NCI-H1694 treated with DMSO at 0.1 percent for 48 hours (cell line): ENCODE measurements at regions not wholly inside any gene's neighbourhood (a gene's known extent, or its start where the extent isn't known, plus 50 kb on each side); places are given as distances from the start of the nearest gene placed in this dataset.
A peak's percentile ranks its signal among the peaks of the same experiment; 100 is the strongest.
"Not testable (repeated sequence)": the region's sequence is repeated elsewhere in the genome, so short reads cannot be mapped to it uniquely, and the experiment has no call there.

Experiments used
- DNase-seq: peaks from one replicate; lab custom pipeline; 2025; lab: John Stamatoyannopoulos, UW

DNA sequence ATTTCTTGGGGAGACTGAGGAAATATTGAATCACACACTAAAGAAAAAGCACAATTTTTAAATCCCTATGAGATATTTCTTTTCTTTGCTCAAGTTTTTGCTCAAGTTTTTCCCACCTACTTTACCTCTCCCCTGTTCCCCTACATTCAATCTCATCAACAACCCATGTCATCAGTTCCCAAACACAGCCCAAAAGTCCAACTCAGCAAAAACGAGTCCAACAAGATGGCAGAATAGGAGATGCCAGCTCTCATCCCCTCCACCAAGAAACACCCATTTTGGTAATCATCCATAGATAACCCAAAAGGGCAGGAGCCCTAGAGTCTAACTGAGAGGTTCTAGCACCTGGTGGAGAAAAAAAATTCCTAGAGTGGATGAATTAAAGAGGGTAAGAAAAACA lies 152.5 kb upstream of the GHITM start:
- no peak for DNase-seq

DNA sequence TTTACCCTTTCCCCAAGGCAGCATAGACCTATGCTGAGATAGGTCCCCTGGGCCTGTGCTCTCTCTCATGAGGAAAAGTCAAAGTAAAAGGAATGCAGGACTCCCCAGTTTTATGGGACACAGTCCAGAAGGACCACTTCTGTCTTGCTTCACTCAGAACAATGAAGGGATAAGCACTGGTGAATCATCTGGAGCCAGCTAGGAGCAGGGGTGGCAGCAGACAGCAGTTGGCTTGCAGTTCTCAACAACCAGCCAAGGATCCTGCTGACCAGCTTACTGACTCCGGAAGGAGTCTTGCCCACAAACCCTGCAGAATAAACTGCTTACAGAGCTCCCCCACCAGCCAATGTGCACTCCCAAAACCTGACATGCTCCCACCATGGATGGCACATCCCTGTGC lies 152.1 kb upstream of the GHITM start:
- DNase-seq, result no peak

DNA sequence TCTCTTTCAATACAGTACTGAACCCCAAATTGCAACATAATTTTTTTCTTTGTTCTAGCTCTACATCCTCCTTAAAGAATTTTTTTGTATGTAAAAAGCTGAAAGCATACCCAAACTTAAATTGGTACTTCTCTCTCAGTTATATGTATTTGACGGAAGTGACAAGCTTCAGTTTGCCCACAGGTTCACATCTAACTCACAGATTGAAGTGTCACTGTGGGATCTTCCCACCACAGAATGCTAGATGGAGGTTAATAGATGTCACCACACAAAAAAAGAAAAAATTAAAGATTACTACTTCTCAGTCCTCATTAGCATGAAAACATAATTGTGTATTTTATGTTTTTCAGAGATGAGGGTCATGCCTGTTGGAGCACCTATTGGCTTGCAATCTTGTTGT lies 150.9 kb upstream of the GHITM start:
- no peak for DNase-seq

DNA sequence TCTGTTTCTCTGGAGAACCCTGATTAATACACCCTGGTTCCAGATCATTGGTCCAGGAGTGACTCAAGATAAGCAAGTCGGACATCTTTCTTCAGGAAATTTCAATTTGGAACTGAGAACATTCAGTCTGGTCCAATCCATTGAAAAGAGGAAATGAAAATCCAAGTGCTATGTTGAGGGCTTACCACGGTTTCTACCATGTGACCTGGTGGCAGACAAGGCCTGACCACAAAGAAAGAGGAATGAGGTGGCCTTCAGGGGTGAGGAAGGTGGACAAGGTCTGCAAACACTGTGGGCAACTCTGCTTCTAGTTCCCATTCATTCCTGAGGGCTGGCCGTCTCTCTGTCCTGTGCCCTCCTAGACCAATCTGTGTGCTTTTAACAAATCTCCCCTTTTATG lies 149.2 kb upstream of the GHITM start:
- DNase-seq, result no peak

DNA sequence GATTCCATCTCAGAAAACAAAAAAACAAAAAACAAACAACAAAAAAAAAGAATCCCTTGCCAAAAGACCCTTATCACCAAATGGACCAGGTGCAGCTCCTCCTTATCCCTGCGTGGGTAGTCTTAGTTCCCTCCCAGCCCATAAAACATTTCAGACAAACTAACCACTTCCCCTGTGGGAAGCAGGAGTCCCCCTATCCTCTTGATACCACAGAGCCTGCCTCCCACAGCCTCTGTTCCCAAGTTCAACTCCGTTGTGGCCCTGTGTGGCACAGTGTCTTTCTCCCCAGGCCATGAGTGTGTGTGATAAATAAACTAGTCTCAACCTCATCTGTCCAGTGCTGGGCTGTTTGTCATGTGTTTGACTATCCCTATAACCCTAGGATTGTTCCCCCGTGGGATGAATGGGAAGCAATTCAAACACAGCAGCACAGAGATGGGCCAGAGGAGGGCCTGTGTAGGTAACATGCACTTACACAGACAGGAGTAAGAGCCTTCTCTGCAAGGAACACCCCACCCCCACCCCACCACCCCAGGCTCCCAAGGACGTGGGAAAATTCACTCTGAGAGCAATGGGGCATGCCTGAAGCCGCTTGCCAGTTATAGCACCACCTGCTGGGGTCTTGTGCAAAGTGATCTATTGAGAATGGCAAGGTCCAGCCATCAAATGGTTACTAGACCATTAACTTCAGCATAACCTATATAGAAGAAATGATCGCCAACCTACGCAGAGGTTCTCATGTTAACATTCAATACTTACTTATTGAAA lies 147.1 kb upstream of the GHITM start:
- peak; percentile 4 for DNase-seq

DNA sequence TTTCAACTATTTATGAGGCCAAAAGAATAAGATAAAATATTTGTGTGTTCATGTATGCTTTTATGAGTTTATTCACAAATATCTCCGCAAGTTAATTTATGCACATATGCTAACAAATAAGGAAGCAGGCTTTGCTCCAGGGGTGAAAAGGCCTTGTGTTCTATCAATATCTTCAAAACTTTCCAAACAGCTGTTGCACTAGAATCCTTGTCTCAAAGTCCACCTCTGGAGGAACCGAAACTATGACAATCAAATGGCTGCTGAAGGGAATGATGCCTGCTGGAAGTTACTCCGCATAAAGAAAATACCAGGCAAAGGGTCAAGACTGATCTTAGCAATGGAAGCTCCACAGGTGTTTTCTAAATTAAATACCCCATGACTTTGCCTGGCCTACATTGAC lies 145.0 kb upstream of the GHITM start:
- no peak for DNase-seq

DNA sequence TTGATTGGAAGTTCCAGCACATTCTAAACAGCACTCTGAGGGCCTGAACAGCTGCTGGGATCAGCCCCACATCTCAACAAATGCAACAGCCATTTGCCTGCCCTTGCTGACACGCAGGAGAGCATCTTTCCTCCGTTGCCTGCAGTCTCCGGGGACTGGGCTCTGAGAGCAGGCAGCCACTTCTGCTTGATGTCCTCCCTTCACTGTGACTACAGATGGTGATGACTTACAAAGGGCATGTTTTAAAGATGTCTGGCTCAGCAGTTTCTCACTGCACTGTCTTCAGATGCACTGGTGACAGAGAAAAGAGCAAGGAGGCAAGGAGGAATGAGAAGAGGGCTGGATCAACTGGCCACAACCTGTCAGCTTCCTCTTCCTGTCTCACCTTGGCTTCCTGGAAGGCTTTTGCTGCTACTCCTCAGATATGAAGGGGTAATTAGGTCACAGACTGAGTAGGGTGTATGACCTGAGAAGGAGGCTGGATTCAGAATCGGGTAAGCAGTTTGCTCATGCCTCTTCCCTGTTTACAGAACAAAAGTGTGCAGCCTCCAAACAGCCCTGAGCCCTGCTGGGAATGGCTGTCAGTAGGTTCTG lies 143.5 kb upstream of the GHITM start:
- no peak for DNase-seq

DNA sequence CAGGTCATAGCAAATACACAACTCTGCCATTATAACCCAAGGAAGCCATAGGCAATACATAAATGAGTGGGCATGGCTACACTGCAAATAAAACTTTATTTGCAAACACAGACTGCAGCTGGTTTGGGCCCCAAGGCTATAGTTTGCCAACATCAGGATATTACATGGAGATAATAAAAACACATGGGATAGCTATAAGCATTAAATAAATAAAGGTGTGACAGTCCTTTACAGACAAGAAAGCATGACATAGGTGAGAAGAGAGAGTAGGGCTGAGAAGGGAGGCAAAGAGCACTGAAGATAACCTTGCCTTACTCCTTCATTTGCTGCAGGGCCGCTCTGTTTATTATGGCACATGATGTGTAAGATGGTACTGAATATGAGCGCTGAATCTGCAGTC lies 135.1 kb upstream of the GHITM start:
- DNase-seq, result no peak

DNA sequence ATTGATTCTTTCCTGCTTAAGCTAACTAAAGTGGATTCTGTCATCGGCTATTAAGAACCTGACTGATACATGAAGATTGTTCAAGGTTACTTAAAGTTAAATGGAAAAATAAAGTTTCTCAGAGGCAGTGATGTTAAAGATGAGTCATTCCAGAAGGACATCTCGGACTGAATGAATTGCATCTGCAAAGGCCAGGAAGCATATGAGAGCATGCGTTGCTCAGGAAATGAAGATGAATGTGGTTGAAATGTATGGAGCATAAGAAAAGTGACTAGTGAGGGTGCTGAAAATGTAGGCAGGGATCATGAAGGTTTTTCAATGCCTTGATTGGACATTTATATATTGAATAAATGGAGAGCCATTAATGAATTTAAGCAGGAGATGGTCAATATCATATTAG lies 133.9 kb upstream of the GHITM start:
- DNase-seq, result no peak

DNA sequence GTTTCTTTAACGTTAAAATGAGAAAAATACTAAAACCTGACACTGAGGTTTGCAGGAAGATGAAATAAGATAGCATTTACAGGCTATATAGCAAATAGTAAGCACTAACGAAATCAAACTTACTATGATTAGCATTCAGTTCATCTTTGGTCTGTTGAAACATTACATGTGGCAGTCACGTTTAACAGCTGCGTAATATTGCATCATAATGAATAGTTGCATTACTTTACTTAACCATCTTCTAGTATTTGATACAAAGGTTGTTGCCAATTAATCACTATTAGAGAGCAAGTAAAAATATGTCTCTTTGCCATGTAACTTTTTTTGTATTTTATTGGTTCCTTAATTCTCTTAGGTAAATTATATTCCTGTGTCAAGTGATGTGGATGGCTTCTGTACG lies 131.8 kb upstream of the GHITM start:
- no peak for DNase-seq

DNA sequence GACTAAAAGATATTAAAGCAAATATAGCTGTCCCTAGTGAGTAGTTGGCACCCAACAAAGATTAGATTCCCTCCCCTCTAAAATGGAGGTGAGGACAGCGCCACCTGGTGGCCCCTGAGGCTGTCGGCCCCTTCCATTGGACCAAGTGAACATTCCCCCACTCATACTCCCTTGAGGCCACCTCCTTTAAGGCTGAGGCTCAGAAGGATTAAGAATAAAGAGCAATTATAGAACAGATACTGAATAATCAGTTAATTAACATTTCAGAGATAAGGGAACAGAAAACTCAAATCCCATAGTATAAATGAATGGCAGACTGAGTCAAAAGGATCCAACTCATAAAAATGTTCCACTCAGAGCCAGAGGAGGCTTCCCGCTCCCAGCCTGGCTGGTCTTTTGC lies 130.4 kb upstream of the GHITM start:
- no peak for DNase-seq

DNA sequence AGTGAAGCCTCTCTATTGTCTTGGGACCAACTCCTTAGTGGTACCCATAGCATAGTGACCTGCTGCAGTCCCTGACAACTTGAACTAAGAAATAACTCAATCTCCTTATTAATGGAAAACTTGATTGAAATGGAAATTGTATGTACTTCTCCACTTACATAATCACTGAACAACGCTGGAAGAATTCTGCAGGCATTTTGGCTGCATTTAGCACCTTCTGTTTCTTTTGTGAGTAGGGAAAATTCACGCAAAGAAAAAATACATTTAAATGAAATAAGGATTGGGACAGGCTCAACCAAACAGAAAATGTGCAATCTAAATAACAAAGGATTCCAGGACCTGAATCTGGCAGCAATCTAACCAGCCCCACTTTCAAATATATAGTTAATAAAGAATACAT lies 126.9 kb upstream of the GHITM start:
- DNase-seq, result no peak

DNA sequence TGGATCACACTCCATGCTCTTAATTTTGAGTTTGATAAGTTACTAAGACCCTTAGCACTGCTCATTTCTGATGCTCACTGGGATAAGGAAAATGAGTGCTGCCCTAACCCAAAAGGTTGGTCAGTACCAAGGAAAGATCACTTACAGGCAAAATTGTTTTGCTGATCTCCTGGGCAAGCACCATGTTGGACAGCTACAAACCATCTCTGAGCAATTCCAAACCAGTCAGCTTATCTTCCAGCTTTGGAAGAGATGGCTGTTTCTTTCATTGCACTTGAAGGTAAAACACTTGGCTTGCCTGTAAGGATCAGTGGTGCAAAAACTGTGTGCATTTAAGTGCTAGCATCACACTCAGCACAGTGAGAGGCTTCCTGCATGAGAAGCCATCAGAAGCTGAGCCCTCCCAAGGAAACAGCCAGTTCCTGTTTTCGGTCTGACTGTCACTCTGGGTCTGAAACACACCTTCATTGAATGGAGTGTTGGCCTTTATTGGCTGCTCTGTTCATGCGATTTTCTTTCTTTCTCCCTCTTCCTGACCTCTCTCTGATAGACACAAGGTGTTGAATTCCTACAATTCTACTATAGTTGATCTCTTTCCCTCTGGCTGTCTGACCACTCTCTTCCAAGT lies 126.4 kb upstream of the GHITM start:
- no peak for DNase-seq

DNA sequence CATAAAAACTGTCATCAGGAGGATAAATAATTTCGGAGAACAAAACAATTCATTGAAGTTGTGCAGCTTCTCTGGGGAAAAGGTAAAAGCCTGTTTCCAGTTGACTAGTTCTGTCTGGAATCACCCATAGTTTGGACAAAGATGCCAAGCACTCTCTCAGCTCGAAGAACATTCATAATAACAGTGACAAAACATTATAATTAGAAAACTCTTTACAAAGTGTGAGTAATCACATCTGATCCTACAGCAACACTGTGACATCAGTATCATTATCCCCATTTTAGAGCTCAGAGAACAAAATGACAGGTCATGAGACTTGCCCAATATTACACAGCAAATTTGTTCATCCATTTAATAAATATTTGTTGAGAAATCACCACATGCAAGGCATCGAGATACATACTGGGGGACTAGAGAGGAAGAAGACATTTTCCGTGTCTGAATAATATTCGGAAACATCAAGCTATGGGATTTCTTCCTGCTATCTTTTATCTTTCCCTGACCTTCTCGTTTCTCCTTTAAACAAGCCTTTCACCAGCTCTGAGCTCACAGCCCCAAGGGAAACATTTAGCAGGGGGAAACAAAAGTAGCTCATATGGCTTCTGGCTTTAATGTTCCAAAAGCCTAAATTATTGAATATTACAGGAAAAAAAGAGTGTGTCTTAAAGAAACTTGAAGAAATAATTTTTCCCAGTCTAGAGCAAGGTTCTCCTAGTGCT lies 123.3 kb upstream of the GHITM start:
- no peak for DNase-seq

DNA sequence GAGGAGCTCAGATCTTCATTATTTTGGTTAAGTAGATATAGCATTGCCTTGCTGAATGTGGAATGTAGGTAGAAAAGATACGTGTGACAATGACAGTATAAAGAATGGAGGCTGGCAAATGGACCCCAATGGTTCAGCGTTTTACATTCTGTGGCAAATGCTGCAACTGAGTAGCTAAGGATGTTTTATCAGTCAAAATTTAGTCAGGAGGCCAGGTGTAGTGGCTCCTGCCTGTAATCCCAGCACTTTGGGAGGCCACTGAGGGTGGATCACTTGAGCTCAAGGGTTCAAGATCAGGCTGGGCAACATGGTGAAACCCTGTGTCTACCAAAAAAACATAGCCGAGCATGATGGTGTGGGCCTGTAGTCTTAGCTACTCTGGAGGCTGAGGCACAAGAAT lies 120.5 kb upstream of the GHITM start:
- DNase-seq, result no peak

DNA sequence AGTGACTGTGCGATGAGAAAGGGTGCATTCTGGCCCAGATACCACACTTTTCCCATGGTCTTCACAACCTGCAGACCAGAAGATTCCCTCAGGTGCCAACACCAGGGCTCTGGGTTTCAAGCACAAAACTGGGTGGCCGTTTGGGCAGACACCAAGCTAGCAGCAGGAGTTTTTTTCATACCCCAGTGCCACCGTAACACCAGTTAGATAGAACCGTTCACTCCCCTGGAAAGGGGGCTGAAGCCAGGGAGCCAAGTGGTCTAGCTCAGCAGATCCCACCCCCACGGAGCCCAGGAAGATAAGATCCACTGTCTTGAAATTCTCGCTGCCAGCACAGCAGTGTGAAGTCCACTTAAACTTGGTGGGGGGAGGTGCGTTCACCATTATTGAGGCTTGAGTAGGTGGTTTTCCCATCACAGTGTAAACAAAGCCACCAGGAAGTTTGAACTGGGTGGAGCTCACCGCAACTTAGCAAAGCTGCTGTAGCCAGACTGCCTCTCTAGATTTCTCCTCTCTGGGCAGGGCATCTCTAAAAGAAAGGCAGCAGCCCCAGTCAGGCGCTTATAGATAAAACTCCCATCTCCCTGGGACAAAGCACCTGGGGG lies 119.4 kb upstream of the GHITM start:
- not testable (repeated sequence) for DNase-seq

DNA sequence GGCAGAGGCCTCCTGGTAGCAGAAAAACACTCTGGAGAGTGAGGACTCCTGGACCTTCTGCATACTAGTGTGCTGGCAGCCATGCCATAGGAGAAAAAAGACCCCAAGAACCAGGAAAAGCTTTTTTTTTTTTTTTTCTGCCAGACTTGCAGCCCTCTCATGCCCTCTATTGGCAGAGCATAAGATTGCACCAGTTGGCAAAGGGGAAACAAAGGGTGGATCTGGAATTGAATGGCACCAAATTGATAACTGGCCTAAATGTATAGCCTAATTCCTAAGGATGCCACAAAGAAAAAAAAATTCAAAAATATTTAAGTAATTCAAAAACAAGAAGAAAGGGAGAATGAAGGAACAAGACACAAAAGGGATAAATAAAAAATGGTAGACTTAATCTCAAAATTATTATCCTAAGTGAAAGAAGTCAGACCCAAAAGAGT lies 112.5 kb upstream of the GHITM start:
- peak; percentile 1 for DNase-seq

DNA sequence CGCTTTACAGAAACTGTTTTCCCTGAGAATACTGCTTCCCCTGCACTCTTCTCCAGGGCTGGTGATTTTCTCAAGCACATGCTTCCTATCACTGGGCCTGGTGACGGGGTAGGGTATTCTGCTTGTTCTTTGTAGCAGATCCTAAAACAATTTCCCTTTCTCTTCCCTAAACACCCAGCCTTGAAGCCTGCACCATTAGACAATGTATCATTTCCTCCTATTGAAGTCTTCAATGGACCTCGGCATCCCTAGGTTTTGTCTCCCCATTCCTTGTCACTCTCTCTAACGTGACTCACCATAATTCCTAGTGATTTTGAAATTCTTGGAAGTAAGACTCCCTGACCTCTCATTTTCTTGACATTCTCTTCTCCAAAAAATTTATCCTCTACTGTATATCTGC lies 109.5 kb upstream of the GHITM start:
- DNase-seq, result no peak

DNA sequence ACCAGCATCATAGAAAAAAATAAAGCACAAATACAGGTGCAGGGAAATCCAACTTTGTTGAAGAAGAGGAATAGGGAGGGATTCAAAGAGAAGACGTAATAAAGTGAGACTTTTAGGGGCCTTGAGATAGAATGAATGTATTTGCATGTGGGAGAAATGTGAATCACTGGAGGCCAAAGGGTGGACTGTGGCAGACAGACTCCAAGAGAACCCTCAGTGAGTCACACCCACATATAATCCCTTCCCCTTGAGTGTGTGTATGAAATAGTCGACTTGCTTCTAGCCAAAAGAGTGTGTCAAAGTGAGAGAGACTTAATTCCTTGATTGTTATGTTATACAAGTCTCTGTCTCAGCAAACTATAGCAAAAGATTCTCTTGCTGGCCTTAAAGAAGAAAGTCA lies 101.3 kb upstream of the GHITM start:
- DNase-seq, result no peak

DNA sequence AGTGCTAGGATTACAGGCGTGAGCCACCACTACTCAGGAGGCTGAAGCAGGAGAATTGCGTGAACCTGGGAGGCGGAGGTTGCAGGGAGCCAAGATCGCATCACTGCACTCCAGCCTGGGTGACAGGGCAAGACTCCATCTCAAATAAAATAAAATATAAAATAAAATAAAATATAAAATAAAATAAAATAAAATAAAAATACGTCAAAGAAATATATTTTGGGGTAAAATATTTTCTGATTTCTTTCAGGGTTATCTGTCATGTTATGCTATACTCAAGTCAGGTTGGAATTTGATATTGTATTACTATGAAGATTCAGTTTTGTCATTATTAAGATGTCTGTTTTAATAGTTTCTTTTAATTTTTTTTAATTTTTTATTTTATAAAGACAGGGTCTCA lies 99.4 kb upstream of the GHITM start:
- no peak for DNase-seq

DNA sequence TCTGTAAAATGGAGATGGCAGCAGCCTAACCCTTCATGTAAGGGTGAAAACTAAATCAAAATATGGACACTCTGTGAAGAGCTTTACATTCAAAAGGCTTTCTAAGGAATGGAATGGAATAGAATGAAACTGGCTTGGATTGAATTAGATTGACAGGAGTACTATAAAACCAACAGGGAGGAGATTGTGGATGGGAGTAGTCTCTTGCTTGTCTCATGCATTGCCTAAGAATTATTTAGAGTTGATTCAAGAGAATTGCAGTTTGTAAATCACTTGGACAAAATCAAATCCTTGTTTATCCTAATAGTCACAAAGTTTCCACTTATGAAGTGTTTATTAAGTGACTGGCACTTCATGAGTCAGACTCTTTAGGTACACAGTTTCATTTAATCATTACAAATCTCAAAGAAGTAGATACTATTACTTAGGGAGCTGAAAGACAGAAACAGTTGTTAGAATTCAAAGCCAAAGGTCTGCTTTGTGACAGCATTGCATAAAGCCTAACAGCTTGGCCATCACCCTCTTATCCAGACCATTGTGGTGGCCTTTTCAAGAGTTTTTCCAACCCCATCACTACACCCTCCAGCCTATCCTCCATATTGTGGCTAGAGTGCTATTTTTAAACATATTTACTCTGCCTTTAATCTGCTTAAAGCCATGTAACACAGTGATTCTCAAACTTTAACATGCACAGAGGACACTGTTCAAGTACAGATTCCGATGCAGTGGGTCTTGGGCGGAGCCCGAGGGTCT lies 91.9 kb upstream of the GHITM start:
- no peak for DNase-seq

DNA sequence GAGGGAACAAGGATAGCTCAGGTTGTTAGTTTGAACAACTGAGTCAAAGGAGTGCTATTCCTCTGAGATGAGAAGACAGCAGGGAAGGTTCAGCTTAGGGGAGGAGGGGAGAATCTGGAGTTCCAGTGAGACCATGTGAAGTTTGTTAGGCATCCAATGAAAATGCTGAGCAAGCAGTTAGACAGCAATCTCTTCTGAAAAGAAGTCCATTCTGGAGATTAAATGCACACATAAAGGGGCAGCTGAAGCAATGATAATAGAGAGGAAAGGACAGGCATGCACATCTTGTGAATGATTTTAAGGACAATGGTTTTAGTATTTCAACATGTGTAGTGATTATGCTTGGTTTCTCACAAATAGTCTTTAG lies 89.7 kb upstream of the GHITM start:
- no peak for DNase-seq
